ENCODE measurements at regions not wholly inside any gene's neighbourhood (a gene's known extent, or its start where the extent isn't known, plus 50 kb on each side); places are given as distances from the start of the nearest gene placed in this dataset.

GRCh38 chr20:50292591-50293283 is 102.1 kb downstream of the CEBPB start (continued):
- peak; percentile 46; the same call in 1 of the 2 replicates for TF ChIP-seq MXI1 (IDR thresholded peaks at IDR 0.05; ENCODE audit: low read depth, low read length)
- TF ChIP-seq TCF7 (IDR thresholded peaks at IDR 0.05; ENCODE audit: borderline replicate concordance) = no peak
- TF ChIP-seq EGR1 (conservative IDR thresholded peaks at IDR 0.05) = peak; percentile 95
- TF ChIP-seq, protein P1, sequence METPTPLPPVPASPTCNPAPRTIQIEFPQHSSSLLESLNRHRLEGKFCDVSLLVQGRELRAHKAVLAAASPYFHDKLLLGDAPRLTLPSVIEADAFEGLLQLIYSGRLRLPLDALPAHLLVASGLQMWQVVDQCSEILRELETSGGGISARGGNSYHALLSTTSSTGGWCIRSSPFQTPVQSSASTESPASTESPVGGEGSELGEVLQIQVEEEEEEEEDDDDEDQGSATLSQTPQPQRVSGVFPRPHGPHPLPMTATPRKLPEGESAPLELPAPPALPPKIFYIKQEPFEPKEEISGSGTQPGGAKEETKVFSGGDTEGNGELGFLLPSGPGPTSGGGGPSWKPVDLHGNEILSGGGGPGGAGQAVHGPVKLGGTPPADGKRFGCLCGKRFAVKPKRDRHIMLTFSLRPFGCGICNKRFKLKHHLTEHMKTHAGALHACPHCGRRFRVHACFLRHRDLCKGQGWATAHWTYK (CRISPR knock-in tag; IDR thresholded peaks at IDR 0.05) = peak; percentile 92
- peak; percentile 96 for TF ChIP-seq JUN (IDR thresholded peaks at IDR 0.05; ENCODE audit: borderline replicate concordance, low read depth, low read length)
- TF ChIP-seq JUN (CRISPR knock-in tag; IDR thresholded peaks at IDR 0.05; ENCODE audit: borderline replicate concordance) = no peak
- TF ChIP-seq NR2F6 (CRISPR knock-in tag; IDR thresholded peaks at IDR 0.05) = no peak
- peak; percentile 94 to 97 for TF ChIP-seq MAZ (CRISPR knock-in tag; conservative IDR thresholded peaks at IDR 0.05 in 1 of 2, IDR thresholded peaks at IDR 0.05 in 1 of 2)
- no peak for TF ChIP-seq CCAR2 (IDR thresholded peaks at IDR 0.05; ENCODE audit: low read depth, low read length)
- TF ChIP-seq NCOA1 (IDR thresholded peaks at IDR 0.05; ENCODE audit: low read depth) = peak; percentile 96
- no peak for TF ChIP-seq CHD4 (IDR thresholded peaks at IDR 0.05; ENCODE audit: insufficient read depth, insufficient replicate concordance, low read depth, low read length, poor library complexity, severe bottlenecking)
- TF ChIP-seq JUNB (CRISPR knock-in tag; conservative IDR thresholded peaks at IDR 0.05) = peak; percentile 59
- peak; percentile 49; the same call in 1 of the 2 replicates for TF ChIP-seq MTA2 (IDR thresholded peaks at IDR 0.05; ENCODE audit: low read depth)
- TF ChIP-seq ZNF274 (IDR thresholded peaks at IDR 0.05; ENCODE audit: borderline replicate concordance, low read depth, low read length) = no peak
- TF ChIP-seq ESRRA (IDR thresholded peaks at IDR 0.05; ENCODE audit: borderline replicate concordance, low read depth) = peak; percentile 70
- TF ChIP-seq TEAD4 (IDR thresholded peaks at IDR 0.05; ENCODE audit: low read length) = peak; percentile 76
- TF ChIP-seq TEAD4 (CRISPR knock-in tag; IDR thresholded peaks at IDR 0.05; ENCODE audit: borderline replicate concordance) = no peak
- TF ChIP-seq TFAM (CRISPR knock-in tag; conservative IDR thresholded peaks at IDR 0.05) = no peak
- peak; percentile 82; the same call in 1 of the 2 replicates for TF ChIP-seq DMBX1 (CRISPR knock-in tag; IDR thresholded peaks at IDR 0.05; ENCODE audit: borderline replicate concordance)
- TF ChIP-seq ZFP30 (CRISPR knock-in tag; IDR thresholded peaks at IDR 0.05; ENCODE audit: borderline replicate concordance) = no peak
- 0 out of 2 replicates have a peak, but pooled peaks have one; percentile 37 for TF ChIP-seq CHD2 (IDR thresholded peaks at IDR 0.05; ENCODE audit: low read depth, low read length)
- no peak for TF ChIP-seq GTF2A2 (tag; IDR thresholded peaks at IDR 0.05)
- TF ChIP-seq FOXA3 (CRISPR knock-in tag; conservative IDR thresholded peaks at IDR 0.05 in 1 of 2, IDR thresholded peaks at IDR 0.05 in 1 of 2) = peak in 1 of 2 experiments; percentile 25; a peak in 2 of 4 replicates
- peak; percentile 44 for TF ChIP-seq MEIS2 (IDR thresholded peaks at IDR 0.05; ENCODE audit: partially characterized antibody)
- TF ChIP-seq EP400 (IDR thresholded peaks at IDR 0.05) = peak; percentile 92
- TF ChIP-seq ZNF232 (CRISPR knock-in tag; IDR thresholded peaks at IDR 0.05) = peak; percentile 72
- no peak for TF ChIP-seq PHB2 (IDR thresholded peaks at IDR 0.05; ENCODE audit: low read depth)
- no peak for TF ChIP-seq BRF1 (IDR thresholded peaks at IDR 0.05; ENCODE audit: borderline replicate concordance, extremely low read depth, insufficient read length)
- TF ChIP-seq CBX8 (IDR thresholded peaks at IDR 0.05; ENCODE audit: borderline replicate concordance, extremely low read depth, low read depth, low read length, poor library complexity, severe bottlenecking) = no peak

All from K562 (cell line).